GM12892 (cell line): ENCODE measurements at regions not wholly inside any gene's neighbourhood (a gene's known extent, or its start where the extent isn't known, plus 50 kb on each side); places are given as distances from the start of the nearest gene placed in this dataset.
"Not testable (repeated sequence)": the region's sequence is repeated elsewhere in the genome, so short reads cannot be mapped to it uniquely, and the experiment has no call there.

Source experiments
- DNase-seq: peaks from one replicate; pipeline ENCODE4 v3.0.0; 2011; ENCODE audit not compliant: insufficient read length
- FAIRE-seq: peaks from 2 replicates; lab custom pipeline; 2011; peaks lifted over from hg19 to GRCh38; lab: Jason Lieb, UNC
- POLR2A ChIP-seq: IDR thresholded peaks from 2 replicates; pipeline ENCODE4 v1.6.1; 2011; ENCODE audit warnings: low read depth, low read length, control low read depth
- POLR2AphosphoS5 ChIP-seq: IDR thresholded peaks from 2 replicates; pipeline ENCODE4 v1.6.1; 2011; ENCODE audit warnings: low read depth, low read length, control low read depth
- TAF1 ChIP-seq: IDR thresholded peaks from 2 replicates; pipeline ENCODE4 v1.6.1; 2011; ENCODE audit warnings: low read depth, mild to moderate bottlenecking, control low read depth, low read length, borderline replicate concordance

GRCh38 chr6:169862043-169862891 lies 110.8 kb downstream of the ERMARD start:
- FAIRE-seq (no peak), DNase-seq (no peak)
- no peak for TF ChIP-seq TAF1
- TF ChIP-seq POLR2A: no peak
- no peak for TF ChIP-seq POLR2AphosphoS5

GRCh38 chr6:169861431-169862042 lies 110.1 kb downstream of the ERMARD start:
- DNase-seq (no peak), FAIRE-seq (no peak)
- TF ChIP-seq POLR2AphosphoS5: no peak
- no peak for TF ChIP-seq POLR2A
- TF ChIP-seq TAF1: no peak

- DNase-seq: no peak
- no peak for TF ChIP-seq POLR2A
- TF ChIP-seq TAF1: no peak
- FAIRE-seq: no peak
Measured at GRCh38 chr6:169859978-169860703, 108.7 kb downstream of the ERMARD start.

- DNase-seq (no peak), FAIRE-seq (no peak)
- no peak for TF ChIP-seq TAF1
Measured at GRCh38 chr6:169859401-169859977, 108.1 kb downstream of the ERMARD start.

- no peak for DNase-seq
- no peak for TF ChIP-seq POLR2AphosphoS5
- TF ChIP-seq POLR2A: no peak
- FAIRE-seq: no peak
Measured at GRCh38 chr6:169858935-169859351, 107.5 kb downstream of the ERMARD start.

- DNase-seq (no peak), FAIRE-seq (no peak)
- no peak for TF ChIP-seq POLR2AphosphoS5
- no peak for TF ChIP-seq TAF1
- TF ChIP-seq POLR2A: no peak
Measured at GRCh38 chr6:169858293-169858934, 107.0 kb downstream of the ERMARD start.

GRCh38 chr6:169857343-169858292 lies 106.2 kb downstream of the ERMARD start:
- TF ChIP-seq POLR2A (no peak), TAF1 (no peak), POLR2AphosphoS5 (no peak)
- FAIRE-seq (no peak), DNase-seq (no peak)

- DNase-seq, FAIRE-seq: not testable (repeated sequence)
Measured at GRCh38 chr6:169856442-169857342, 105.3 kb downstream of the ERMARD start.

- FAIRE-seq (no peak), DNase-seq (no peak)
- TF ChIP-seq POLR2AphosphoS5: no peak
Measured at GRCh38 chr6:169854813-169855212, 103.4 kb downstream of the ERMARD start.

GRCh38 chr6:169854083-169854725 lies 102.8 kb downstream of the ERMARD start:
- TF ChIP-seq POLR2AphosphoS5: no peak
- no peak for TF ChIP-seq TAF1
- TF ChIP-seq POLR2A: no peak
- no peak for DNase-seq
- FAIRE-seq: no peak
